ENCODE measurements at regions not wholly inside any gene's neighbourhood (a gene's known extent, or its start where the extent isn't known, plus 50 kb on each side); places are given as distances from the start of the nearest gene placed in this dataset.

DNA sequence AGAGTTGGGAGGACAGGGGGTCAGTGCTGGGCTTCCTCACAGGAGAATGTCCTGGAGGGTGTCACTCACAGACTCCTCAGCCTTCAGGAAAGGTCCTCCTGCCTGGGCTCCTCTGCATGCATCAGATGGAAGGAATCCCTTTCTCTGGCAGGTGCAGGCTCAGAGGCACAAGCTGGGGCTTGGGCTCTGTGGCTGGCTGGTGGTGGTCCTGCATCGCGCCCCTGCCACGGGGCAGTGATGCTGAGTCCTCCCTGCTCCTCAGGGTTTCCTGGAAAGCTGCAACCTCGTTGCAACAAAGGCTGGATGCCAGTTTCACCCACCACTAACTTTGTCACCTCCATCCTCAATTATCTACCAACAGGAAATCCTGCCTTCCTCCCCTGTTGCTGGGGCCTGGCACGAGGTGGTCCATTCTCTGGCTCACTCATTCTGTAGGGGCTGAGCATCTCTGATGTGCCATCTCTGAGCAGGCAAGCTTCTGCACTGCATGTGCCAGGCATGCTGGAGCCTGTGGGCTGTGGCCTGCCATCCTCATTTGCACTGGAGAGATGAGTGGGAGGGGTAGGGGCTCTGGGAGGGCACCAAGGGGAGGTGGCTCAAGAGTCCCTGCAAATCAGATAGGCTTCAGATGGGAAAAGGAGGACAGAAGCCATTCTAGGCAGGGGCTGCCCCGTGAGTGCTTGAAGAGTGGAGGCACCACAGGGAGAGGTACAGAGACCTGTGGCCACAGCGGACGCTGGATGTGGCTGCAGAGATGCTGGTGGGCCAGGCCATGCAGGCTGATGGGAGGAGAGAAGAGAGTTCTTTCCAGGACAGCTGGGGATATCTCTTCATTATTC is 272.6 kb upstream of the HS6ST1 start:
- no peak for FAIRE-seq
- no peak for DNase-seq (ENCODE audit: insufficient read length, low spot score)
- TF ChIP-seq POLR2A (IDR thresholded peaks at IDR 0.05; ENCODE audit: low read depth, low read length) = no peak
- TF ChIP-seq POU2F2 (IDR thresholded peaks at IDR 0.05; ENCODE audit: low read depth, low read length) = no peak
- TF ChIP-seq SPI1 (IDR thresholded peaks at IDR 0.05; ENCODE audit: low read depth, low read length) = no peak
- TF ChIP-seq POLR2AphosphoS5 (IDR thresholded peaks at IDR 0.05; ENCODE audit: low read depth, low read length) = no peak
- no peak for TF ChIP-seq TAF1 (IDR thresholded peaks at IDR 0.05; ENCODE audit: low read depth, low read length)
- no peak for TF ChIP-seq PAX5 (IDR thresholded peaks at IDR 0.05; ENCODE audit: insufficient read depth, low read length, severe bottlenecking)

DNA sequence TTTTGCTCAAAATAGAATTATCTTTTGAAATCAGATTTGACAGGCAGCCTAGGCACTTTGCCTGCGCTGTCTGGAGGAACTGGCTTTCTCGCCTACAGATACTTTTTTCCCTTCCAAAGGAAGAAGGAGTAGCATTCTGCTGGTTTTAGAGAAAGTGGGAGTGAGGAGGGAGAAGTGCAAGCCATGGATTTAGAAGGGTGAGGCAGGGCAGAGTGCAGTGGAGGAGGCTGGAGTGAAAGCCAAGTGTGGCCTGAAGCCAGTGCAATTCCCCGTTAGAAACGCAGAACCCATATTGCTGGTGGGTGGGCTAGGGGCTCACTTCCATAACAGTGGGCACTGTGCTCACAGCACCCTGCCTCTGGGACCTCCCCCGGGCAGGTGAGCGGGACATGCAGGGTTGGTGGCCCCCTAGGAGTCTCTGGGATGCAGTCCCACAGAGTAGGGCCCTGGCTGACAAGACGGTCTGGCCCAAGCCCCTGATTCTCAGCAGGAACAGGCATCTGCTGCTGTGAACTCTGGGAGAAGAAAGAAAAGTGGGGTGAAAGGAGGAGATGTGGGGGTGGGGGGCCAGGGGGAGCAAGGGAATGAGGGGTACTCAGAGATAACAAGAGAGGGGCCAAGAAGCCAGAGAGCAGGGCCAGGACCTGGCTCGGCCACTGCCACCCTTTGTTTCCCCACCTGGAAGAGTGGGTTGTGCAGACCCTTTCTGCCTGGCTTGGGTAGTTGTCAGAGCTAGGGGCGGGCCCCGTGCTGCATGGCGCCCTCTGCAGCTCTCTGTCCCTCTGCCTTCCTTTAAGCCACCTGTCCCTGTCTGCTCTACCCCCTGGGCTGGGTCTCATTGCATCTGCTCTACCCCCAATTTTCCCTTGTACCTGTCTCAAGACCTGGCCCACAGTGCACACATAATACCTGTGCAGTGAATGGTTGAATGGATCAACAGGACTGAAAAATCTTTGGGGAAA is 273.5 kb upstream of the HS6ST1 start:
- no peak for FAIRE-seq
- TF ChIP-seq SPI1 (IDR thresholded peaks at IDR 0.05; ENCODE audit: low read depth, low read length) (no peak), POU2F2 (IDR thresholded peaks at IDR 0.05; ENCODE audit: low read depth, low read length) (no peak), POLR2A (IDR thresholded peaks at IDR 0.05; ENCODE audit: low read depth, low read length) (no peak), TAF1 (IDR thresholded peaks at IDR 0.05; ENCODE audit: low read depth, low read length) (no peak), POLR2AphosphoS5 (IDR thresholded peaks at IDR 0.05; ENCODE audit: low read depth, low read length) (no peak)
- no peak for DNase-seq (ENCODE audit: insufficient read length, low spot score)

DNA sequence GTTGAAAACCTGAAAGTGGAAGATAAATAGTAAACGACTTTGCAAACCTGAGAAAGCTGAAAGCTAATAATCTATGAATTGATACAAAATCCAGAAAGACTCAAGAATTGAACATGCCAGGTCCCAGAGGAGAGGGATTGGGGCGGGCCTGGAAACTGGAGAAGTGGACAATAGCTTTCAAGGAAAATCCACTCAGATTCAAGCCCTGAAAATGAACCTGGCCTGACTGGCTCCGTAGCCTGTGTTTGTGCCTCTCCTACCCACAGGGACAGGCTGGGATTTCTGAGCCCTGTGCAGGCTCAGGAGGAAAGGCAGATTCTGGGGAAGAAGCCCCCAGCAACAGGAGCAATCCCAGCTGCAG is 274.8 kb upstream of the HS6ST1 start:
- DNase-seq (ENCODE audit: insufficient read length, low spot score) (no peak), FAIRE-seq (no peak)
- TF ChIP-seq PAX5 (IDR thresholded peaks at IDR 0.05; ENCODE audit: insufficient read depth, low read length, severe bottlenecking) (no peak), TAF1 (IDR thresholded peaks at IDR 0.05; ENCODE audit: low read depth, low read length) (no peak), POLR2AphosphoS5 (IDR thresholded peaks at IDR 0.05; ENCODE audit: low read depth, low read length) (no peak), POLR2A (IDR thresholded peaks at IDR 0.05; ENCODE audit: low read depth, low read length) (no peak), POU2F2 (IDR thresholded peaks at IDR 0.05; ENCODE audit: low read depth, low read length) (no peak), SPI1 (IDR thresholded peaks at IDR 0.05; ENCODE audit: low read depth, low read length) (no peak)

DNA sequence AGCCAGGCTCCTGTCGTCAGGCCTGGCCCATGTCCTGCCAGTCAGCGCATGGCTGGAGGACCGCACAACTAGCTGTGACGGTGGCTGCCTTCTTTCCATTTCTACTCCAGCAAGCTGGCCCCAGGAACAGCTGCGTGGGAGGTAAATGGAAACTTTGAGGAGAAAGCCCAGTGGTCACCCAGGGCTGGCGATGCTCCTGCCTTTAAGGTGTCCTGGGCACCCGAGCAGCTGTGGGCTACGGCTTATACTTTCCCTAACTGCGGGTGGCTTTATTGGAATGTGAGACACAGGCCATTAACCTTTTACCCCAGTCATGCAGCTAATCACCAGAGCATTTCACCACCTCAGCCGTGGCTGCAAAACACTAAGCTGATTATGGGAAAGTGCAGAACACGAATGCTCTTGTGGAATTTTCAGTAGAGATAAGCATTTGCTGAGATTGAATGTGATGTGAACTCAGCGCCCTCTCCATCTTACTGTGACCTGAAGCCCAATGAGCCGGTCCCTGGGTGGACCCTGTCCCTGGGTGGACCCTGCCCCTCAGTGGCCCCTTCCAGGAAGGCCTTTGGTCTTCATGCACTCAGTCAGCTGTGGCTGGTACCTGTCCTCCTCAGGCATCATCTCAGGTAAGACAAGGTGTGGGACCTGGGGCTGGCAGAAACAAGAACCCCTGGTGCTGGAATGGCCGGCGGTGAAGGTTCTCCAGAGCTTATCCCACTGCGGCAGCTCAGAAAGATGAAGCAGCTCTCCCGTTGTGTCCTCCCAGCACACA is 275.4 kb upstream of the HS6ST1 start:
- FAIRE-seq = no peak
- TF ChIP-seq SPI1 (IDR thresholded peaks at IDR 0.05; ENCODE audit: low read depth, low read length) (no peak), POU2F2 (IDR thresholded peaks at IDR 0.05; ENCODE audit: low read depth, low read length) (no peak), POLR2AphosphoS5 (IDR thresholded peaks at IDR 0.05; ENCODE audit: low read depth, low read length) (no peak), PAX5 (IDR thresholded peaks at IDR 0.05; ENCODE audit: insufficient read depth, low read length, severe bottlenecking) (no peak), POLR2A (IDR thresholded peaks at IDR 0.05; ENCODE audit: low read depth, low read length) (no peak), TAF1 (IDR thresholded peaks at IDR 0.05; ENCODE audit: low read depth, low read length) (no peak)
- DNase-seq (ENCODE audit: insufficient read length, low spot score) = no peak

DNA sequence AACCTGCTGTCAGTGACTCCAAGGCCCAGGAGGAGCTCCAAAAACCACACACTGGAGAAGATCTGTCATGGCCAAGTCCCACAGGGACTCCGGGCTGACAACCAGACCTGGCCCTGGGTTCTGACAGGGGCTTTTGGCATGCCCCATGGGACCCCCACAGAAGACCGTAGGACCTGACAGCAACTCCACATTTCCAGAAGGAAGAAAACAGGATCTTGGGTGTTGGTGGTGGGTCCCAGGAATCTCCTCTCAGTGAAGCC is 275.9 kb upstream of the HS6ST1 start:
- no peak for FAIRE-seq
- DNase-seq (ENCODE audit: insufficient read length, low spot score) = no peak
- TF ChIP-seq PAX5 (IDR thresholded peaks at IDR 0.05; ENCODE audit: insufficient read depth, low read length, severe bottlenecking) (no peak), POLR2A (IDR thresholded peaks at IDR 0.05; ENCODE audit: low read depth, low read length) (no peak), TAF1 (IDR thresholded peaks at IDR 0.05; ENCODE audit: low read depth, low read length) (no peak), SPI1 (IDR thresholded peaks at IDR 0.05; ENCODE audit: low read depth, low read length) (no peak), POLR2AphosphoS5 (IDR thresholded peaks at IDR 0.05; ENCODE audit: low read depth, low read length) (no peak), POU2F2 (IDR thresholded peaks at IDR 0.05; ENCODE audit: low read depth, low read length) (no peak)

DNA sequence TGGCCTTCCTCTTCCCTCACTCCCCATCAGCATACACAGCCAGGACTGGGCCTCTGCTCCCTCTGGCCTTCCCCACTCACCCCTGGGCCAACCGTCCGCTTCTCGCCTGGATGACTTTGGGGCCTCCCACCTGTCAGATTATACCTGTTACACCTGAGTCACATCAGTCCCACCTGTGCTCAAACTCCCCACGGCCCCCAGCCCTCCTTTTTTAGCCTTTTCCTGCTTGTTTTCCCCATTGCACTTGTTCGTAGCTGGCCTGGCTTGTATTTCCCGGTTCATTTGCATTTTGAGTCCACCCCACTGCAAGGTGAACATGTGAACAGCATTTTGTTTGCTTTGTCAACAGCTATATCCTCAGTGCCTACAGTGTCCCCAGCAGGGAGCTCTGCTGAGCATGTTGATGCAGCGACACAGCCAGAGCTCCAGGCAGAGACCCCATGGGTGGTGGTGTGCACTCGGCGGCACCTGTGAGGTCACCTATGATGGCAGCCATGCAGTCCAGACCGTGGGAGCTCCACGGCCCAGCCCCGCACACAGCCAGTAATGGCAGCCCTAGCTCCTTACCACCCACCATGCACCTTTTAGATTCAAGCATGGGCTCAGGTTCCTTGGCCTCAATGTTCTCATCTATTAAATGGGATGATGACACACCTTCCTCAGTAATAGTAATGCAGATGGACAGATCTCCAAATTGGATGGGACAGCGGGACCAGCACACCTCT is 276.4 kb upstream of the HS6ST1 start:
- DNase-seq (ENCODE audit: insufficient read length, low spot score) (no peak), FAIRE-seq (no peak)
- TF ChIP-seq POLR2AphosphoS5 (IDR thresholded peaks at IDR 0.05; ENCODE audit: low read depth, low read length) (no peak), PAX5 (IDR thresholded peaks at IDR 0.05; ENCODE audit: insufficient read depth, low read length, severe bottlenecking) (no peak), SPI1 (IDR thresholded peaks at IDR 0.05; ENCODE audit: low read depth, low read length) (no peak), POU2F2 (IDR thresholded peaks at IDR 0.05; ENCODE audit: low read depth, low read length) (no peak), TAF1 (IDR thresholded peaks at IDR 0.05; ENCODE audit: low read depth, low read length) (no peak), POLR2A (IDR thresholded peaks at IDR 0.05; ENCODE audit: low read depth, low read length) (no peak)

DNA sequence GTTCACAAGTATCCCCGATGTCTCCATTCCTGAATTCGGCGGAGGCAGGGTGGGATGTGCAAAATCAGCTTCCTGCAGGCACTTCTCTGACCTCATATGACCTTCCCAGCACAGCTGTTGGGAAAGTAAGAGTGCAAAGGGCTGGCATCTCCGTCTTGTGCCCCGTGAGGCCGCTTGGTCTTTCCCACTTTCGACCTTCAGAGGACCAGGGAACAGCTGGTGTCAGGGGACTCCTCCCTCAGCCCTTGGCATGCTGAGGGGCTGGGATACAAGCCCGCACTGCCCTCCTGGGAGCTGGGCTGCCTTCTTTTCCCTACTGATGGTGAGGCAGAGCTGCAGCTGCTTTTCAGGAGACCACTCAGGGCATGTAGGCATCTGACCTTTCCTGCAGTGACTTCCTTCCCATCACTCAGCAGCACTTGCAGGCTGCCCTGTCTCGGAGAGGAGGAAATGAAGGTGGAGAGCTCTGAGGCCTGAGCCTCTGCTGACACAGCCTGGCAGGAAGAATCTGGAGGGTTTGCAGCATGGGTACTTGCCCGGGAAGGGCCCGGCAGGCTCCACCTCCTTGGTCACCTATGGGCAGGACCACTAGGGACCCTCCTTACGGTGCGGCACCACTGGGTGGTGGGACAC is 277.2 kb upstream of the HS6ST1 start:
- FAIRE-seq (no peak), DNase-seq (ENCODE audit: insufficient read length, low spot score) (no peak)
- TF ChIP-seq POLR2AphosphoS5 (IDR thresholded peaks at IDR 0.05; ENCODE audit: low read depth, low read length) = no peak
- no peak for TF ChIP-seq POLR2A (IDR thresholded peaks at IDR 0.05; ENCODE audit: low read depth, low read length)
- no peak for TF ChIP-seq PAX5 (IDR thresholded peaks at IDR 0.05; ENCODE audit: insufficient read depth, low read length, severe bottlenecking)
- TF ChIP-seq SPI1 (IDR thresholded peaks at IDR 0.05; ENCODE audit: low read depth, low read length) = no peak
- TF ChIP-seq TAF1 (IDR thresholded peaks at IDR 0.05; ENCODE audit: low read depth, low read length) = no peak
- TF ChIP-seq POU2F2 (IDR thresholded peaks at IDR 0.05; ENCODE audit: low read depth, low read length) = no peak
